ENCODE measurements at regions not wholly inside any gene's neighbourhood (a gene's known extent, or its start where the extent isn't known, plus 50 kb on each side); places are given as distances from the start of the nearest gene placed in this dataset.

DNA sequence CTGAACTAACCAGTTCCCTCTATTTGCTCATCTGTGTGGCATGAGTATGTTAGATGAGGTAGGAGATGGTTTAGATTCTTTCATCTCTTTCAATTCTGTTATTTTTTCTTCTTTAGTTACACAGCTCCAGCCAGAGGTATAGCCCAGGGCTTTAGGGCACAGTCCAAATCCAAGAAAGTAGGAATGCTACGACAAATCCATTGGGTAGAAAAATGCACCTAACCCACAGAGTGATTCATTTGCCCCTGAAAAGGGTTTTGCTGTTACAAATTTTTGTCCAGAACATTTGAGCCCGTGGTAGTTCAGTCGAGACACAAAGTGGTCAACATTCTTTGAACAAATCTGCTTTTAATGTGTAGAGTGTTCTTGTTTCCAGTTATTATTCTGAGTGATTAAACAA, 250.7 kb downstream of the HS3ST3A1 start (continued):
- TF ChIP-seq, protein P1, sequence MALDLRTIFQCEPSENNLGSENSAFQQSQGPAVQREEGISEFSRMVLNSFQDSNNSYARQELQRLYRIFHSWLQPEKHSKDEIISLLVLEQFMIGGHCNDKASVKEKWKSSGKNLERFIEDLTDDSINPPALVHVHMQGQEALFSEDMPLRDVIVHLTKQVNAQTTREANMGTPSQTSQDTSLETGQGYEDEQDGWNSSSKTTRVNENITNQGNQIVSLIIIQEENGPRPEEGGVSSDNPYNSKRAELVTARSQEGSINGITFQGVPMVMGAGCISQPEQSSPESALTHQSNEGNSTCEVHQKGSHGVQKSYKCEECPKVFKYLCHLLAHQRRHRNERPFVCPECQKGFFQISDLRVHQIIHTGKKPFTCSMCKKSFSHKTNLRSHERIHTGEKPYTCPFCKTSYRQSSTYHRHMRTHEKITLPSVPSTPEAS (tag by site-specific recombination; IDR thresholded peaks at IDR 0.05): no peak
- no peak for TF ChIP-seq ZNF433 (tag by site-specific recombination; IDR thresholded peaks at IDR 0.05; ENCODE audit: low read depth)
- TF ChIP-seq ZFHX2 (tag by site-specific recombination; conservative IDR thresholded peaks at IDR 0.05): no peak
- TF ChIP-seq ZNF423 (tag by site-specific recombination; IDR thresholded peaks at IDR 0.05): no peak

DNA sequence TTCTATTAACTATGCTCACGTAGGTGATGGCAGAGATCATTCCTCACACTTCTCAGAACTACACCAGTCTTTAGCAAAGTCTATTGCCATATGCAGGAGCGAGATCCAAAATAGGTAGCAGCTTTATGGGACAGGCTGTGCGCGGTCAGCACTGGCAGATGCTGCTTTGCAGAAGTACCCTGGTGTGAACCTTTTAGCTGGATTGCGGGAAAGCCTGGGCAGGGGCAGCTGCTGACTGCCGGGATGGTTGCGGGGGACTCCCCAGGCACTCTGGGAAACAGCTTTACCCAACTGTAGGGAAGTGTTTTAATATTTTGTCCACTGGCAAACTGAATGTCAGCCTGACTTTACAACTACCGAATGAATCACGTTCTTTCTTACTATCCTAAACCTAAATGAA, 251.3 kb downstream of the HS3ST3A1 start:
- no peak for TF ChIP-seq ZNF621 (tag by site-specific recombination; IDR thresholded peaks at IDR 0.05)
- no peak for TF ChIP-seq GFI1B (tag by site-specific recombination; IDR thresholded peaks at IDR 0.05)
- TF ChIP-seq, protein P2, sequence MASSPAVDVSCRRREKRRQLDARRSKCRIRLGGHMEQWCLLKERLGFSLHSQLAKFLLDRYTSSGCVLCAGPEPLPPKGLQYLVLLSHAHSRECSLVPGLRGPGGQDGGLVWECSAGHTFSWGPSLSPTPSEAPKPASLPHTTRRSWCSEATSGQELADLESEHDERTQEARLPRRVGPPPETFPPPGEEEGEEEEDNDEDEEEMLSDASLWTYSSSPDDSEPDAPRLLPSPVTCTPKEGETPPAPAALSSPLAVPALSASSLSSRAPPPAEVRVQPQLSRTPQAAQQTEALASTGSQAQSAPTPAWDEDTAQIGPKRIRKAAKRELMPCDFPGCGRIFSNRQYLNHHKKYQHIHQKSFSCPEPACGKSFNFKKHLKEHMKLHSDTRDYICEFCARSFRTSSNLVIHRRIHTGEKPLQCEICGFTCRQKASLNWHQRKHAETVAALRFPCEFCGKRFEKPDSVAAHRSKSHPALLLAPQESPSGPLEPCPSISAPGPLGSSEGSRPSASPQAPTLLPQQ (tag by site-specific recombination; IDR thresholded peaks at IDR 0.05): no peak
- no peak for TF ChIP-seq HOXA7 (CRISPR knock-in tag; IDR thresholded peaks at IDR 0.05; ENCODE audit: borderline replicate concordance)
- TF ChIP-seq, protein P3, sequence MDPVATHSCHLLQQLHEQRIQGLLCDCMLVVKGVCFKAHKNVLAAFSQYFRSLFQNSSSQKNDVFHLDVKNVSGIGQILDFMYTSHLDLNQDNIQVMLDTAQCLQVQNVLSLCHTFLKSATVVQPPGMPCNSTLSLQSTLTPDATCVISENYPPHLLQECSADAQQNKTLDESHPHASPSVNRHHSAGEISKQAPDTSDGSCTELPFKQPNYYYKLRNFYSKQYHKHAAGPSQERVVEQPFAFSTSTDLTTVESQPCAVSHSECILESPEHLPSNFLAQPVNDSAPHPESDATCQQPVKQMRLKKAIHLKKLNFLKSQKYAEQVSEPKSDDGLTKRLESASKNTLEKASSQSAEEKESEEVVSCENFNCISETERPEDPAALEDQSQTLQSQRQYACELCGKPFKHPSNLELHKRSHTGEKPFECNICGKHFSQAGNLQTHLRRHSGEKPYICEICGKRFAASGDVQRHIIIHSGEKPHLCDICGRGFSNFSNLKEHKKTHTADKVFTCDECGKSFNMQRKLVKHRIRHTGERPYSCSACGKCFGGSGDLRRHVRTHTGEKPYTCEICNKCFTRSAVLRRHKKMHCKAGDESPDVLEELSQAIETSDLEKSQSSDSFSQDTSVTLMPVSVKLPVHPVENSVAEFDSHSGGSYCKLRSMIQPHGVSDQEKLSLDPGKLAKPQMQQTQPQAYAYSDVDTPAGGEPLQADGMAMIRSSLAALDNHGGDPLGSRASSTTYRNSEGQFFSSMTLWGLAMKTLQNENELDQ (tag by site-specific recombination; IDR thresholded peaks at IDR 0.05; ENCODE audit: low read depth): no peak
- no peak for TF ChIP-seq KLF8 (tag by site-specific recombination; IDR thresholded peaks at IDR 0.05)
- no peak for TF ChIP-seq ZNF473 (tag by site-specific recombination; IDR thresholded peaks at IDR 0.05)
- TF ChIP-seq ZNF585B (tag by site-specific recombination; IDR thresholded peaks at IDR 0.05): no peak
- TF ChIP-seq, protein P4, sequence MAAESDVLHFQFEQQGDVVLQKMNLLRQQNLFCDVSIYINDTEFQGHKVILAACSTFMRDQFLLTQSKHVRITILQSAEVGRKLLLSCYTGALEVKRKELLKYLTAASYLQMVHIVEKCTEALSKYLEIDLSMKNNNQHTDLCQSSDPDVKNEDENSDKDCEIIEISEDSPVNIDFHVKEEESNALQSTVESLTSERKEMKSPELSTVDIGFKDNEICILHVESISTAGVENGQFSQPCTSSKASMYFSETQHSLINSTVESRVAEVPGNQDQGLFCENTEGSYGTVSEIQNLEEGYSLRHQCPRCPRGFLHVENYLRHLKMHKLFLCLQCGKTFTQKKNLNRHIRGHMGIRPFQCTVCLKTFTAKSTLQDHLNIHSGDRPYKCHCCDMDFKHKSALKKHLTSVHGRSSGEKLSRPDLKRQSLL (tag by site-specific recombination; IDR thresholded peaks at IDR 0.05): no peak
- TF ChIP-seq, protein P5, sequence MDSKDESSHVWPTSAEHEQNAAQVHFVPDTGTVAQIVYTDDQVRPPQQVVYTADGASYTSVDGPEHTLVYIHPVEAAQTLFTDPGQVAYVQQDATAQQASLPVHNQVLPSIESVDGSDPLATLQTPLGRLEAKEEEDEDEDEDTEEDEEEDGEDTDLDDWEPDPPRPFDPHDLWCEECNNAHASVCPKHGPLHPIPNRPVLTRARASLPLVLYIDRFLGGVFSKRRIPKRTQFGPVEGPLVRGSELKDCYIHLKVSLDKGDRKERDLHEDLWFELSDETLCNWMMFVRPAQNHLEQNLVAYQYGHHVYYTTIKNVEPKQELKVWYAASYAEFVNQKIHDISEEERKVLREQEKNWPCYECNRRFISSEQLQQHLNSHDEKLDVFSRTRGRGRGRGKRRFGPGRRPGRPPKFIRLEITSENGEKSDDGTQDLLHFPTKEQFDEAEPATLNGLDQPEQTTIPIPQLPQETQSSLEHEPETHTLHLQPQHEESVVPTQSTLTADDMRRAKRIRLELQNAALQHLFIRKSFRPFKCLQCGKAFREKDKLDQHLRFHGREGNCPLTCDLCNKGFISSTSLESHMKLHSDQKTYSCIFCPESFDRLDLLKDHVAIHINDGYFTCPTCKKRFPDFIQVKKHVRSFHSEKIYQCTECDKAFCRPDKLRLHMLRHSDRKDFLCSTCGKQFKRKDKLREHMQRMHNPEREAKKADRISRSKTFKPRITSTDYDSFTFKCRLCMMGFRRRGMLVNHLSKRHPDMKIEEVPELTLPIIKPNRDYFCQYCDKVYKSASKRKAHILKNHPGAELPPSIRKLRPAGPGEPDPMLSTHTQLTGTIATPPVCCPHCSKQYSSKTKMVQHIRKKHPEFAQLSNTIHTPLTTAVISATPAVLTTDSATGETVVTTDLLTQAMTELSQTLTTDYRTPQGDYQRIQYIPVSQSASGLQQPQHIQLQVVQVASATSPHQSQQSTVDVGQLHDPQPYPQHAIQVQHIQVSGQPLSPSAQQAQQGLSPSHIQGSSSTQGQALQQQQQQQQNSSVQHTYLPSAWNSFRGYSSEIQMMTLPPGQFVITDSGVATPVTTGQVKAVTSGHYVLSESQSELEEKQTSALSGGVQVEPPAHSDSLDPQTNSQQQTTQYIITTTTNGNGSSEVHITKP (tag by site-specific recombination; IDR thresholded peaks at IDR 0.05): no peak
- no peak for TF ChIP-seq YY1 (tag by site-specific recombination; IDR thresholded peaks at IDR 0.05)
- TF ChIP-seq ZNF837 (tag by site-specific recombination; IDR thresholded peaks at IDR 0.05): no peak
- TF ChIP-seq, protein P6, sequence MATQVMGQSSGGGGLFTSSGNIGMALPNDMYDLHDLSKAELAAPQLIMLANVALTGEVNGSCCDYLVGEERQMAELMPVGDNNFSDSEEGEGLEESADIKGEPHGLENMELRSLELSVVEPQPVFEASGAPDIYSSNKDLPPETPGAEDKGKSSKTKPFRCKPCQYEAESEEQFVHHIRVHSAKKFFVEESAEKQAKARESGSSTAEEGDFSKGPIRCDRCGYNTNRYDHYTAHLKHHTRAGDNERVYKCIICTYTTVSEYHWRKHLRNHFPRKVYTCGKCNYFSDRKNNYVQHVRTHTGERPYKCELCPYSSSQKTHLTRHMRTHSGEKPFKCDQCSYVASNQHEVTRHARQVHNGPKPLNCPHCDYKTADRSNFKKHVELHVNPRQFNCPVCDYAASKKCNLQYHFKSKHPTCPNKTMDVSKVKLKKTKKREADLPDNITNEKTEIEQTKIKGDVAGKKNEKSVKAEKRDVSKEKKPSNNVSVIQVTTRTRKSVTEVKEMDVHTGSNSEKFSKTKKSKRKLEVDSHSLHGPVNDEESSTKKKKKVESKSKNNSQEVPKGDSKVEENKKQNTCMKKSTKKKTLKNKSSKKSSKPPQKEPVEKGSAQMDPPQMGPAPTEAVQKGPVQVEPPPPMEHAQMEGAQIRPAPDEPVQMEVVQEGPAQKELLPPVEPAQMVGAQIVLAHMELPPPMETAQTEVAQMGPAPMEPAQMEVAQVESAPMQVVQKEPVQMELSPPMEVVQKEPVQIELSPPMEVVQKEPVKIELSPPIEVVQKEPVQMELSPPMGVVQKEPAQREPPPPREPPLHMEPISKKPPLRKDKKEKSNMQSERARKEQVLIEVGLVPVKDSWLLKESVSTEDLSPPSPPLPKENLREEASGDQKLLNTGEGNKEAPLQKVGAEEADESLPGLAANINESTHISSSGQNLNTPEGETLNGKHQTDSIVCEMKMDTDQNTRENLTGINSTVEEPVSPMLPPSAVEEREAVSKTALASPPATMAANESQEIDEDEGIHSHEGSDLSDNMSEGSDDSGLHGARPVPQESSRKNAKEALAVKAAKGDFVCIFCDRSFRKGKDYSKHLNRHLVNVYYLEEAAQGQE (tag by site-specific recombination; IDR thresholded peaks at IDR 0.05): no peak
- POLR2A ChIA-PET: no interaction called here
- no peaks in the 10 kb centered on the region for H3K4me1 ChIP-seq (ENCODE audit: control insufficient read depth, insufficient read depth, low read length)
- CTCF ChIA-PET: interaction anchor here (0.6 kb wide), 1 partner anchor 253 kb away, joined by 3 read pairs; no protein-coding TSS in a partner anchor
- no peak overlapping the region for H3K27ac ChIP-seq (ENCODE audit: extremely low read depth, low read depth, low read length)
- H3K4me3 ChIP-seq (ENCODE audit: low read depth, low read length): no peak overlapping the region
- H3K36me3 ChIP-seq (ENCODE audit: control insufficient read depth in 2 of 2, insufficient read depth in 1 of 2, low read length in 2 of 2): no peaks in the 10 kb centered on the region
- H3K9me3 ChIP-seq (ENCODE audit: control insufficient read depth, insufficient read depth, low read depth, low read length): no peaks in the 10 kb centered on the region
